Tibial nerve (tissue), 4 donors: ENCODE measurements at regions not wholly inside any gene's neighbourhood (a gene's known extent, or its start where the extent isn't known, plus 50 kb on each side); places are given as distances from the start of the nearest gene placed in this dataset.

Experiments
- DNase-seq, 2 donors: peaks; one replicate each; pipeline ENCODE4 v3.0.0-alpha.2; 2019; ENCODE audit warnings: low spot score in 2 of 2
- H3K27ac ChIP-seq, 4 donors: fragments of 200-600 bp; sonication (generic) in 3 of 4; one replicate each; pipeline ENCODE4 v1.5.1; 2017 to 2019; ENCODE audit warnings: mild to moderate bottlenecking in 1 of 4
- H3K27me3 ChIP-seq, 2 donors: fragments of 200-600 bp; sonication (generic) in 1 of 2; one replicate each; pipeline versions ENCODE4 v1.5.1 to v1.6.0; 2017 to 2019
- H3K36me3 ChIP-seq, 3 donors: fragments of 200-600 bp; sonication (generic); one replicate each; pipeline ENCODE4 v1.5.1; 2018 to 2019
- H3K4me1 ChIP-seq, 4 donors: fragments of 200-600 bp; sonication (generic) in 3 of 4; one replicate each; pipeline ENCODE4 v1.5.1; 2017 to 2019
- H3K4me3 ChIP-seq, 4 donors: fragments of 200-600 bp; sonication (generic) in 3 of 4; one replicate each; pipeline ENCODE4 v1.5.1; 2017 to 2019; ENCODE audit warnings: mild to moderate bottlenecking in 1 of 4, moderate library complexity in 1 of 4
- H3K9me3 ChIP-seq, 4 donors: fragments of 200-600 bp; sonication (generic) in 3 of 4; one replicate each; pipeline ENCODE4 v1.5.1; 2017 to 2019
- CTCF ChIP-seq, 5 experiments: fragments of 200-600 bp in 3 of 5; fragments of 450-650 bp in 2 of 5; sonication (generic) in 3 of 5; IDR thresholded peaks; one replicate each; pipeline ENCODE4 v1.5.1; 2016 to 2019; ENCODE audit warnings: antibody characterized with exemption in 5 of 5, mild to moderate bottlenecking in 3 of 5, moderate library complexity in 2 of 5
- EP300 ChIP-seq, 2 donors: sonication (generic); formaldehyde crosslinking; IDR thresholded peaks; one replicate each; pipeline ENCODE4 v1.6.1; 2017; ENCODE audit warnings: antibody characterized with exemption in 2 of 2, mild to moderate bottlenecking in 1 of 2
- POLR2A ChIP-seq, 2 donors: fragments of 450-650 bp; IDR thresholded peaks; one replicate each; pipeline ENCODE4 v1.6.1; 2017; ENCODE audit warnings: antibody characterized with exemption in 2 of 2, mild to moderate bottlenecking in 2 of 2, moderate library complexity in 2 of 2
- WGBS, 2 donors: methylation state at CpG; one replicate each; pipeline ENCODE4 v1.1.5; 2018; 5-methylcytosine and 5-hydroxymethylcytosine counted together

DNA sequence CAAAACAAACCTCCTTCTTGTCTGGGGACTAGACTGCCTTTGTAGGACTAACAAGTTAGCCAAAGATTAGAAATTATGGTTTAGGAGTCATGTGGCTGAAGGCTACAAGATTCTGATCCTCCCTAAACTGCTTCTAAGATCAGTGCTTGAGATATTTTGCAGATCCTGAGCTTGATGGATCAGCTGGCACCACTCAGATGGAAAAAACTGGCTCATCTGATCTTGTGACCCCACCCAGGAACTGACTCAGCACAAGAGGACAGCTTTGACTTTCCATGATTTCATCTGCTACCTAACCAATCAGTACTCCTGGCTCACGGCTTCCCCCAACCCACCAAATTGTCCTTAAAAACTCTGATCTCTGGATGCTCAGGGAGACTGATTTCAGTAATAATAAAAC lies 271.5 kb upstream of the TAC1 start:
- Histone ChIP-seq H3K9me3 (peaks cover 0 to 16% (median 0%) of the 10 kb centered on the region in 4 donors), H3K4me3 (no peak overlapping the region)

GRCh38 chr7:97461596-97461995 lies 270.3 kb upstream of the TAC1 start:
- Histone ChIP-seq H3K36me3 (no peaks in the 10 kb centered on the region), H3K27ac (no peak overlapping the region), H3K27me3 (no peaks in the 10 kb centered on the region), H3K4me3 (no peak overlapping the region), H3K4me1 (no peaks in the 10 kb centered on the region), H3K9me3 (peaks cover 0 to 16% (median 0%) of the 10 kb centered on the region in 4 donors)
- TF ChIP-seq CTCF (IDR thresholded peaks at IDR 0.05) (no peak), EP300 (IDR thresholded peaks at IDR 0.05) (no peak), POLR2A (IDR thresholded peaks at IDR 0.05) (no peak)
- no peak for DNase-seq

More for the DNA sequence above, 271.5 kb upstream of the TAC1 start:
- Histone ChIP-seq H3K4me1 (no peaks in the 10 kb centered on the region), H3K36me3 (no peaks in the 10 kb centered on the region), H3K27ac (no peak overlapping the region), H3K27me3 (no peaks in the 10 kb centered on the region)
- TF ChIP-seq EP300 (IDR thresholded peaks at IDR 0.05): no peak
- no peak for TF ChIP-seq POLR2A (IDR thresholded peaks at IDR 0.05)
- TF ChIP-seq CTCF (IDR thresholded peaks at IDR 0.05): no peak
- WGBS, 2 donors: 88 to 100% methylated on average over 1 of the region's 1 CpG
- DNase-seq: no peak

- no peak overlapping the region for H3K4me3 ChIP-seq
- peaks cover 0 to 10% (median 0%) of the 10 kb centered on the region in 4 donors for H3K9me3 ChIP-seq
- no peak overlapping the region for H3K27ac ChIP-seq
- no peaks in the 10 kb centered on the region for H3K4me1 ChIP-seq
- 41 to 42% methylated on average over 2 of the region's 2 CpGs for WGBS, 2 donors
- H3K36me3 ChIP-seq: no peaks in the 10 kb centered on the region
- TF ChIP-seq EP300 (IDR thresholded peaks at IDR 0.05) (no peak), CTCF (IDR thresholded peaks at IDR 0.05) (no peak), POLR2A (IDR thresholded peaks at IDR 0.05) (no peak)
- DNase-seq: no peak
- H3K27me3 ChIP-seq: no peaks in the 10 kb centered on the region
Observed at GRCh38 chr7:97466071-97466470, 265.8 kb upstream of the TAC1 start.

DNA sequence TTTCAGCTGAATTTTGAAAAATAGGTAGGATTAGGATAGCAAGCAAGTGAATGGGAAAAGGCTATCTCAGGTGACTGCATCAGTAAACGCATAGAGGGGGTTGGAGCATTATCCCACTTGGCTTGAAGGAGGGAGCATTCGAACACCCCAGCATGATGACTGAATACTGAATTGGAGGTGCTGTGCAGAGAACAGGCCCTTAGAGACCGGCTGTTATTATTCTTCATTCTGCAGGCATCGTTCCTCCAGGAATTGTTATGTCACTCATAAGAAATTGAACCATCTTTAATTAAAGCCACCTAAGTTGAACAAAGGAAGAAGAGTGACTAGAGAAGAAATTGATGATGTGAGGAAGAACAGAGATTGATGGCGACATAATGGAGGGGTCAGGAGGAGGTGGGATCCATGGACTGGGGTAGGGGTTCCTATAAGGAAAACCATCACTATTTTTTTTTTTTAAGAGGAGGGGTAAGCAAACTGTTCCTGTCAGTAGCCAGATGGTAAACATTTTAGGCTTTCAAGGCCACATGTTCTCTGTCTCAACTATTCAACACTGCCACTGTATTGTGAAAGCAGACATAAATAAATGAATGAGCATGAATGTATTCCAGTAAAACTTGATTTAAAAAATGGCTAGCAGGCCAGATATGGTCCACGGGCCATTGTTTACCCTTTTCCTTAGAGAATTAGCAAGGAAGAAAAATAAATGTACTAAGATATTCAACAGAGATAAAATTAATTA lies 264.7 kb upstream of the TAC1 start:
- 71 to 73% methylated on average over 6 of the region's 6 CpGs for WGBS, 2 donors
- H3K36me3 ChIP-seq: no peaks in the 10 kb centered on the region

More for the DNA sequence above, 264.7 kb upstream of the TAC1 start:
- TF ChIP-seq CTCF (IDR thresholded peaks at IDR 0.05) (no peak), EP300 (IDR thresholded peaks at IDR 0.05) (no peak)
- no peaks in the 10 kb centered on the region for H3K4me1 ChIP-seq
- H3K27ac ChIP-seq: no peak overlapping the region
- H3K4me3 ChIP-seq: no peak overlapping the region
- no peaks in the 10 kb centered on the region for H3K27me3 ChIP-seq
- peaks cover 0 to under 1% (median 0%) of the 10 kb centered on the region in 4 donors for H3K9me3 ChIP-seq
- no peak for DNase-seq
